ENCODE measurements at regions not wholly inside any gene's neighbourhood (a gene's known extent, or its start where the extent isn't known, plus 50 kb on each side); places are given as distances from the start of the nearest gene placed in this dataset.

- no peak for DNase-seq
Observed at GRCh38 chr7:117929237-117929636, 56.0 kb upstream of the CTTNBP2 start.

GRCh38 chr7:117931314-117931713 lies 58.1 kb upstream of the CTTNBP2 start:
- DNase-seq = no peak

- DNase-seq = no peak
Observed at GRCh38 chr7:117937049-117937752, 64.0 kb upstream of the CTTNBP2 start.

GRCh38 chr7:117937753-117938483 lies 64.7 kb upstream of the CTTNBP2 start:
- DNase-seq = no peak

- DNase-seq = no peak
Observed at GRCh38 chr7:117941138-117941810, 68.0 kb upstream of the CTTNBP2 start.

GRCh38 chr7:117942780-117943179 lies 69.5 kb upstream of the CTTNBP2 start:
- no peak for DNase-seq

- DNase-seq = no peak
Observed at GRCh38 chr7:117944886-117945285, 71.6 kb upstream of the CTTNBP2 start.

DNA sequence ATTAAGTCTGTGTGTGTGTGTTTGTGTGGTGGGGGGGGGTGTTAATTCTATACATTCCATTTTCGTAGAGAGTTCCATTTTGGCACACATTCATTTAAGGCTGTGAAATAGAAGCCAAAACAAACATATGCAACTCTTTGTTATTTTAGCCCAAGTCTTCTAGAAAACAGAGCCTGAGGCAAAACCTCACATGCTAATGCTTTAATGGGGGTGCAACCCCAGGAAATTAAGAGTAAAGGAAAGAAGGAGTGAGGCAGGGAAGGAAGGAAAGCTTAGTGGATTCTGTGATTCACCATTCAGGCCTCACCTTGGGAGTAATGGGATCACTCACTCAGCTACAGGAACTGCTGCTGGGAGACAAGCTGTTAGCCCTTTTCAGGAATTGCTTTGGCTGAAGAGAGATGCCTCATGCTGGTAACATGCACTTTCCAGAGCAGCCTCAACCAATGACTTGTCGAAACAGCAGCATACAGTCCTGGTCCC lies 73.0 kb upstream of the CTTNBP2 start:
- no peak for DNase-seq

DNA sequence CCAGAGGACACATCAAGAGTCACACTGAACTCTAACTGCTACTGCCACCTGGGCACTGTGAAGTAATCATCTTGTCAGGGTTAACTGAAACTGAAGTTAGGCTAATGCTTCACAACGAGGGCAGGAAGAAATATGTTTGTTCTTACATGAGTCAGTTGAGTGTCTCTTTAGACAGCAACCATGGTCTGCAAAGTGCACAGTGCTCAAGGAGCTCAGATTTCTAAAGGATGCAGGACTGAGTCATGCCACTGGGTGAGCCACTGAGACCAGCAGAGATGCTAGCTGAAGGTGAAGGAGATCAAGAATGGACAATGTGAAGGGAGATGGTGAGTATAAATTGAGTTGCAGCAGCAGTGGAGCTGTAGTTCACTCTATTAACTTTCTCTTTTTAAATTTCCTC lies 76.0 kb upstream of the CTTNBP2 start:
- no peak for DNase-seq

DNA sequence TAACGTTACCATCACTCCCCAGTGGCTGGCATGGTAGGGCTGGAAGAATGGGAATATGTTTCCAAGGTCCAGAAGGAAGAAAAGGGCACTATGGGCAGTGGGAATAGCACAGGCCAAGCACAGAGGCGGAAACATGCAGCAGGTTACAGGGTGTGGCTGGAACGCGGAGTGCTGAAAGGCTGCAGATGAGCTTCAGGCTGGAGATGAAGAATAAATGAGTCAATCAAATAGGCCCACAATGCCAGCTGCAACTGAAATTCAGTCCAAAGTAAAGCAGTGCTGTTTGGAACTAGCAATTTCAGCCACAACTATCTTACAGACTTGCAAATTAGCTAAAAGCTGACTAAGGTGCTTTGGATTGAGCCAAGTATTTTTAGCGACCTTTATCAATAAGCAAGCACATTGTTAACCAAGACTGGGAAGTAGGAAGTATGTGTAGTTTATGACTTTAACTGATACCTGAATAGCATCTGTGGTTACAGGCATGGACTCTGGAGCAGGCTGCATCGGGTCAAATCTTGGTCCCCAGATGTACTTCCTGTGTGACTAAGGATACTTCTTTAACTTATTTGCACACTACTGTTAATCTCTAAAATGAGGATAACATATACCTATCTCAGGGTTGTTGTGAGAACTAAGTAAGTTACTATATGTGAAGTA lies 77.5 kb upstream of the CTTNBP2 start:
- DNase-seq = no peak

DNA sequence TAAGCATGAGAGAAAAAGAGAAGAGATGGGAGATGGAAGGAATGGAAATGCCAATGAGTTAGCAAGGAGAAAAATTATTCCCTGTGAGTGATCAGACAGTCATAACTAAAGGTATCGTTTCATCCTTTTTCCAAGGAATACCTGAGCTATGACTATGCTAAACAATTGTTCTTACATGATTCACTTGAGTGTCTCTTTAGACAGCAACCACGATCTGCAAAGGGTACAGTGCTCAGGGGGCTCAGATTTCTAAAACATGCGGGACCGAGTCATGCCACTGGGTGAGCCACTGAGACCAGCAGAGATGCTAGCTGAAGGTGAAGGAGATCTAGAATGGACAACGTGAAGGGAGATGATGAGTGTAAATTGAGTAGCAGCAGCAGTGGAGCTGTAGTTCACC lies 78.0 kb upstream of the CTTNBP2 start:
- no peak for DNase-seq

DNA sequence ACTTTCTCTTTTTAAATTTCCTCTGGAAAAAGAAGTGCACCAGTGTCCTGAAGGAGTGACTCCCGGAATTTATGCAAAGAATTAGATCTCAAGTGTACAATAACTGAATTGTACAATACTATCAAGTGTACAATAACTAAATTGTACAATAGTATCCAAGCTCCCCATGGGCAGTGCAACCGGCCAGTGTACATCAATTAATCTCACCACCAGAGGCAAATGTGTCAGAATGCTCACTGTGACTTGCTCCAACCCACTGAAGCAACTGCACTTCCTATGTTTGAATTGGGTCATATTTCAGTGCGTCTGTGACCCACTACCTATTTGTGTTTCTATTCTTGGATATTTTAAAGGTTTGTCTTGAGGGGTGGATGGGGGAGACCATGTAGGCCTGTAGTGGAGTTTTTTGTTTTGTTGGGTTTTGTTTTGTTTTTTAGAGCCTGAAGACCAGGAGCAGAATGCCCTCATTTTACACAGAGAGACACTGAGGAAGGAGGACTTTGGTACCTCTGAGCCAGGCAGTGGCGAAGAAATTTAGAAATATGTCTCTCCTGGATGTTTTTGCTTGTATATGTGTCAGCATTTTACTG lies 78.5 kb upstream of the CTTNBP2 start:
- no peak for DNase-seq

- DNase-seq = no peak
Observed at GRCh38 chr7:117955046-117955445, 81.8 kb upstream of the CTTNBP2 start.

DNA sequence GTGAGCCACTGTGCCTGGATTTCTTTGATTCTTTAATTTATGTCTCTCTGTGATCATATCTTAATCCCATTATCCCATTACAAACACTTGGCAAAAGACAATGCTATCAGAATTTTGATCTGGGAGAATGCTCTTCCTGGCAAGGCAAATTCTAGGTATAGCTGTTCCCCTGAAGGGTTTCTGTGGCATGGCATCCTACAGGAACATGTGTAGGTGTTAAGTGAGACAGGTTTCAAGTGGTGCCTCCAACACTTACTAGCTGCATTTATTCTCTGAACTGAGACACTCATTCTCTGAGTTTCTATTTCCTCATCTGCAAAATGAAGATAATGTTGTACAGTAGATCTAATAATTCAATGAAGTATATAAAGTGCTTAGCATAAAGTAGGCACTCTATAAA lies 87.1 kb upstream of the CTTNBP2 start:
- DNase-seq = no peak

- DNase-seq = no peak
Observed at GRCh38 chr7:117961235-117961634, 88.0 kb upstream of the CTTNBP2 start.

- no peak for DNase-seq
Observed at GRCh38 chr7:117962366-117962994, 89.2 kb upstream of the CTTNBP2 start.

GRCh38 chr7:117963264-117964197 lies 90.3 kb upstream of the CTTNBP2 start:
- no peak for DNase-seq

DNA sequence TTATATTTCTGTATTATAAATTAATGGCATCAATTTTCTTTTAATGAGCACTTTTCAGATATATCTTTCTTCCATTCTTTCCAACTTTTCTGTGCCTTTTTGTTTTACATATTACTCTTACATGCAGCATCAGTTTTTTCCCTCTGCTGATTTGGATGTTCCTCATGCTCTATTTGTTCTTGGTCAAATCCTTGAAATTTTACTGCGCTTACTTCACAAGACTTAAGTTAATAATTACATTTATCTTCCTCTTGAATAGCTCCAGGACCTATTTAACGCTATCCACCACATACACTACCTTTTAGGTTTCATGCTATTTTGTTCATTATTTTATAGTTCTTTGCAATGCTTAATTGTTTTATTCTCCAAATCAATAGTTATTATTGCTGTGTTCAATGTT lies 97.6 kb upstream of the CTTNBP2 start:
- no peak for DNase-seq

DNA sequence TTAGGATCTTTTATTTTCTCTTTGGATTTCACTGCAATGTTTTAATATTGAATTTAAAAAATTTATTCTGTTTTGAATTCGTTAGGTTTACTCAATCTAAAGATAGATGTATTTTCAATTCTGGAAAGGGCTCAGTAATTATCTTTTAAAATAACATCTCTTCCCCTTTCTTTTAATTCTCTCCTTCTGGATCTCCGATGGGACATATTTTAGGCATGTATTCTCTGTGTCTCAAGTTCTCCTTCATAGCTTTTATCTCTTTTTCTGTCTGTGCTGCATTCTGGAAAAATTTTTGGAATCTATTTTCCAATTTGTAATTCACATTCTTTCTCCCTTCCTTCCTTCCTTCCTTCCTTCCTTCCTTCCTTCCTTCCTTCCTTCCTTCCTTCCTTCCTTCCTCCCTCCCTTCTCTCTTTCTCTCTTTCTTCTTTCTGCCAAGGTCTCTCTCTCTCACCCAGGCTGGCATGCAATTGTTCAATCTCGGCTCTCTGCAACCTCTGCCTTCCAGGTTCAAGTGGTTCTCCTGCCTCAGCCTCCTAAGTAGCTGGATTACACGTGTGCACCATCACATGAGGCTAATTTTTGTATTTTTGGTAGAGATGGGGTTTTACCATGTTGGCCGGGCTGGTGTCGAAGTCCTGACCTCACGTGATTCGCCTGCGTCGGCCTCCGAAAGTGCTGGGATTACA lies 98.5 kb upstream of the CTTNBP2 start:
- DNase-seq = no peak

- DNase-seq = no peak
Observed at GRCh38 chr7:117972606-117973005, 99.4 kb upstream of the CTTNBP2 start.

DNA sequence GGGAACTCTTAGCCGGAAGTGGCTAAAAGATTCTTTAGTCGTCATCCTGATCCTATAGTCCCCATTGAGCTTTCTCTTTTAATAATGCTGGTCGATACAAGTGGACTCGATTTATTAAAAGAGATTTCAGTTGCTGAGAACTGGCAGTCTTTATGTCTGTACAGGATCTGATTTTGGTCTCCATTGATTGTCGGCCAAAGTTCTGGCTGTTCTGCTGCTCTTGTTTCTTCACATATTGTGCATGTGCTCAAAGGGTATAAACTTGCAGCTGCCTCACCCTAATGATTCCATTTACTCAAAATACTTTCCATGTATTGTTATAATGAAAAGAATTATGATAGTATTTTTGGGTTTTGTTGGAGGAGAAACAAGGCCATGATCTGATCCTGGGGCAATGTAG lies 100.7 kb upstream of the CTTNBP2 start:
- DNase-seq = no peak
